ENCODE measurements at regions not wholly inside any gene's neighbourhood (a gene's known extent, or its start where the extent isn't known, plus 50 kb on each side); places are given as distances from the start of the nearest gene placed in this dataset.
"Not testable (repeated sequence)": the region's sequence is repeated elsewhere in the genome, so short reads cannot be mapped to it uniquely, and the experiment has no call there.

GRCh38 chr6:85764844-85765243 is 122.2 kb upstream of the SYNCRIP start:
- no peak for DNase-seq (ENCODE audit: low read depth in 4 of 4, low spot score in 1 of 4)

- DNase-seq (ENCODE audit: low read depth in 4 of 4, low spot score in 1 of 4): no peak
Measured at GRCh38 chr6:85756982-85757381, 114.3 kb upstream of the SYNCRIP start.

- DNase-seq (ENCODE audit: low read depth in 4 of 4, low spot score in 1 of 4): no peak
Measured at GRCh38 chr6:85754894-85755293, 112.2 kb upstream of the SYNCRIP start.

- no peak for DNase-seq (ENCODE audit: low read depth in 4 of 4, low spot score in 1 of 4)
Measured at GRCh38 chr6:85752602-85753001, 109.9 kb upstream of the SYNCRIP start.

- no peak for DNase-seq (ENCODE audit: low read depth in 4 of 4, low spot score in 1 of 4)
Measured at GRCh38 chr6:85751374-85752055, 108.8 kb upstream of the SYNCRIP start.

- DNase-seq (ENCODE audit: low read depth in 4 of 4, low spot score in 1 of 4): not testable (repeated sequence)
Measured at GRCh38 chr6:85750146-85750545, 107.5 kb upstream of the SYNCRIP start.

- DNase-seq (ENCODE audit: low read depth in 4 of 4, low spot score in 1 of 4): no peak
Measured at GRCh38 chr6:85749236-85749635, 106.5 kb upstream of the SYNCRIP start.

- no peak for DNase-seq (ENCODE audit: low read depth in 4 of 4, low spot score in 1 of 4)
Measured at GRCh38 chr6:85747666-85748065, 105.0 kb upstream of the SYNCRIP start.

GRCh38 chr6:85747093-85747492 is 104.4 kb upstream of the SYNCRIP start:
- no peak for DNase-seq (ENCODE audit: low read depth in 4 of 4, low spot score in 1 of 4)

- no peak for DNase-seq (ENCODE audit: low read depth in 4 of 4, low spot score in 1 of 4)
Measured at GRCh38 chr6:85744433-85744970, 101.8 kb upstream of the SYNCRIP start.

- no peak for DNase-seq (ENCODE audit: low read depth in 4 of 4, low spot score in 1 of 4)
Measured at GRCh38 chr6:85726206-85726605, 83.5 kb upstream of the SYNCRIP start.

- DNase-seq (ENCODE audit: low read depth in 4 of 4, low spot score in 1 of 4): no peak
Measured at GRCh38 chr6:85715797-85716196, 73.1 kb upstream of the SYNCRIP start.

GRCh38 chr6:85714893-85715530 is 72.3 kb upstream of the SYNCRIP start:
- DNase-seq (ENCODE audit: low read depth in 4 of 4, low spot score in 1 of 4): no peak

GRCh38 chr6:85712346-85712745 is 69.7 kb upstream of the SYNCRIP start:
- no peak for DNase-seq (ENCODE audit: low read depth in 4 of 4, low spot score in 1 of 4)

- not testable (repeated sequence) for DNase-seq (ENCODE audit: low read depth in 4 of 4, low spot score in 1 of 4)
Measured at GRCh38 chr6:85707515-85708145, 64.9 kb upstream of the SYNCRIP start.

- no peak for DNase-seq (ENCODE audit: low read depth in 4 of 4, low spot score in 1 of 4)
Measured at GRCh38 chr6:85706272-85706671, 63.6 kb upstream of the SYNCRIP start.

GRCh38 chr6:85705220-85705619 is 62.5 kb upstream of the SYNCRIP start:
- DNase-seq (ENCODE audit: low read depth in 4 of 4, low spot score in 1 of 4): no peak

GRCh38 chr6:85703406-85703805 is 60.7 kb upstream of the SYNCRIP start:
- no peak for DNase-seq (ENCODE audit: low read depth in 4 of 4, low spot score in 1 of 4)
